Omental fat pad (tissue), 3 donors: ENCODE measurements at regions not wholly inside any gene's neighbourhood (a gene's known extent, or its start where the extent isn't known, plus 50 kb on each side); places are given as distances from the start of the nearest gene placed in this dataset.

ENCODE experiments used
- ATAC-seq: fragments of 150-250 bp; one replicate; pipeline ENCODE4 v1.9.1; 2016; ENCODE audit warnings: mild to moderate bottlenecking, moderate library complexity; ENCODE audit not compliant: low FRiP score
- DNase-seq: peaks from one replicate; pipeline ENCODE4 v3.0.0-alpha.2; 2019; ENCODE audit warnings: low spot score
- CTCF ChIP-seq, 3 donors: fragments of 450-650 bp; IDR thresholded peaks; one replicate each; pipeline ENCODE4 v1.5.1; 2016 to 2017; ENCODE audit warnings: antibody characterized with exemption in 3 of 3, mild to moderate bottlenecking in 3 of 3, moderate library complexity in 2 of 3

- no peak for TF ChIP-seq CTCF (IDR thresholded peaks at IDR 0.05)
- no peak for DNase-seq
- peak; percentile 91 for ATAC-seq
These were observed 51.0 kb downstream of the IARS1 start for GRCh38 chr9:92242260-92243136.

GRCh38 chr9:92236915-92237314 lies 56.6 kb downstream of the IARS1 start:
- TF ChIP-seq CTCF (IDR thresholded peaks at IDR 0.05) = no peak
- ATAC-seq = no peak
- no peak for DNase-seq

GRCh38 chr9:92236465-92236864 lies 57.0 kb downstream of the IARS1 start:
- no peak for TF ChIP-seq CTCF (IDR thresholded peaks at IDR 0.05)
- ATAC-seq = no peak
- DNase-seq = no peak

- TF ChIP-seq CTCF (IDR thresholded peaks at IDR 0.05) = no peak
- ATAC-seq = no peak
These were observed 59.0 kb downstream of the IARS1 start for GRCh38 chr9:92234514-92234913.

GRCh38 chr9:92232190-92232589 lies 61.3 kb downstream of the IARS1 start:
- TF ChIP-seq CTCF (IDR thresholded peaks at IDR 0.05) = no peak
- DNase-seq = no peak
- ATAC-seq = no peak

More at GRCh38 chr9:92234514-92234913, 59.0 kb downstream of the IARS1 start:
- DNase-seq = no peak

GRCh38 chr9:92228628-92229027 lies 64.9 kb downstream of the IARS1 start:
- DNase-seq = no peak
- TF ChIP-seq CTCF (IDR thresholded peaks at IDR 0.05) = no peak
- ATAC-seq = no peak

GRCh38 chr9:92224177-92224576 lies 69.3 kb downstream of the IARS1 start:
- DNase-seq = no peak
- ATAC-seq = no peak
- no peak for TF ChIP-seq CTCF (IDR thresholded peaks at IDR 0.05)
